ENCODE measurements at regions not wholly inside any gene's neighbourhood (a gene's known extent, or its start where the extent isn't known, plus 50 kb on each side); places are given as distances from the start of the nearest gene placed in this dataset.
A peak's percentile ranks its signal among the peaks of the same experiment; 100 is the strongest.
"Not testable (repeated sequence)": the region's sequence is repeated elsewhere in the genome, so short reads cannot be mapped to it uniquely, and the experiment has no call there.

GRCh38 chr1:108314815-108315214 is 70.9 kb upstream of the NBPF4 start:
- no peak for TF ChIP-seq CTCF (conservative IDR thresholded peaks at IDR 0.05; ENCODE audit: low read length)
- no peak overlapping the region for H3K4me3 ChIP-seq (ENCODE audit: low read length)
- no peak for DNase-seq (ENCODE audit: low read depth)

- no peak overlapping the region for H3K4me3 ChIP-seq (ENCODE audit: low read length)
- peak; percentile 42 for TF ChIP-seq CTCF (conservative IDR thresholded peaks at IDR 0.05; ENCODE audit: low read length)
- DNase-seq (ENCODE audit: low read depth) = peak; percentile 14
Measured at GRCh38 chr1:108316545-108316944, 72.7 kb upstream of the NBPF4 start.

GRCh38 chr1:108320849-108321248 is 77.0 kb upstream of the NBPF4 start:
- no peak for TF ChIP-seq CTCF (conservative IDR thresholded peaks at IDR 0.05; ENCODE audit: low read length)
- no peak for DNase-seq (ENCODE audit: low read depth)
- no peak overlapping the region for H3K4me3 ChIP-seq (ENCODE audit: low read length)

GRCh38 chr1:108325338-108325737 is 81.5 kb upstream of the NBPF4 start:
- not testable (repeated sequence) for H3K4me3 ChIP-seq (ENCODE audit: low read length); DNase-seq (ENCODE audit: low read depth)

- no peak for DNase-seq (ENCODE audit: low read depth)
- TF ChIP-seq CTCF (conservative IDR thresholded peaks at IDR 0.05; ENCODE audit: low read length) = peak; percentile 19; the same call in 1 of the 2 replicates
- H3K4me3 ChIP-seq (ENCODE audit: low read length) = no peak overlapping the region
Measured at GRCh38 chr1:108327534-108328466, 83.9 kb upstream of the NBPF4 start.

GRCh38 chr1:108345776-108346531 is 102.1 kb upstream of the NBPF4 start:
- no peak overlapping the region for H3K4me3 ChIP-seq (ENCODE audit: low read length)
- DNase-seq (ENCODE audit: low read depth) = no peak
- TF ChIP-seq CTCF (conservative IDR thresholded peaks at IDR 0.05; ENCODE audit: low read length) = no peak

GRCh38 chr1:108357802-108358201 is 92.3 kb upstream of the NBPF6 start:
- no peak overlapping the region for H3K4me3 ChIP-seq (ENCODE audit: low read length)
- DNase-seq (ENCODE audit: low read depth) = no peak
- TF ChIP-seq CTCF (conservative IDR thresholded peaks at IDR 0.05; ENCODE audit: low read length) = no peak

- DNase-seq (ENCODE audit: low read depth); H3K4me3 ChIP-seq (ENCODE audit: low read length): not testable (repeated sequence)
Measured at GRCh38 chr1:108380059-108380832, 69.9 kb upstream of the NBPF6 start.

Data from AG10803 (cell line).